ENCODE measurements at regions not wholly inside any gene's neighbourhood (a gene's known extent, or its start where the extent isn't known, plus 50 kb on each side); places are given as distances from the start of the nearest gene placed in this dataset.

- no peak for TF ChIP-seq GATA2 (IDR thresholded peaks at IDR 0.05; ENCODE audit: low read depth, low read length)
- TF ChIP-seq GATA3 (IDR thresholded peaks at IDR 0.05; ENCODE audit: low read depth, low read length): no peak
Observed at GRCh38 chr11:12319461-12319951, 57.9 kb upstream of the PARVA start.
